GM13977 (cell line): ENCODE measurements at regions not wholly inside any gene's neighbourhood (a gene's known extent, or its start where the extent isn't known, plus 50 kb on each side); places are given as distances from the start of the nearest gene placed in this dataset.

Source experiments
- DNase-seq: peaks from one replicate; pipeline ENCODE4 v3.0.0; 2012; ENCODE audit warnings: low spot score
- CTCF ChIP-seq: IDR thresholded peaks from 2 replicates; pipeline ENCODE4 v1.5.1; 2012; ENCODE audit warnings: mild to moderate bottlenecking, control low read depth; ENCODE audit not compliant: insufficient read depth; ENCODE audit errors: extremely low read depth, missing control alignments
- in situ Hi-C: fragments of 300-500 bp; cut with MboI; formaldehyde crosslinking; loops from one replicate; pipeline ENCODE4 v1.12.0; 2022; ENCODE audit warnings: low sequenced_read_pairs, low pct_unique_long_range_greater_than_20kb, mixed read lengths, inconsistent platforms; ENCODE audit not compliant: unreplicated experiment

GRCh38 chr4:151558496-151559113, 149.6 kb downstream of the FHIP1A start:
- in situ Hi-C loops, result no loop called here
- TF ChIP-seq CTCF, result no peak
- no peak for DNase-seq

- no peak for DNase-seq
- in situ Hi-C loops, result no loop called here
- TF ChIP-seq CTCF, result no peak
Observed at GRCh38 chr4:151559595-151559994, 150.6 kb downstream of the FHIP1A start.

GRCh38 chr4:151561551-151562256, 152.7 kb downstream of the FHIP1A start:
- in situ Hi-C loops, result no loop called here
- DNase-seq, result no peak
- TF ChIP-seq CTCF, result no peak

GRCh38 chr4:151563194-151563593, 154.2 kb downstream of the FHIP1A start:
- in situ Hi-C loops, result no loop called here
- no peak for DNase-seq
- no peak for TF ChIP-seq CTCF

- in situ Hi-C loops, result no loop called here
- TF ChIP-seq CTCF, result no peak
Observed at GRCh38 chr4:151564321-151564720, 155.3 kb downstream of the FHIP1A start.

GRCh38 chr4:151565583-151565982, 156.6 kb downstream of the FHIP1A start:
- no peak for TF ChIP-seq CTCF
- no peak for DNase-seq
- in situ Hi-C loops, result no loop called here

More at GRCh38 chr4:151564321-151564720, 155.3 kb downstream of the FHIP1A start:
- DNase-seq, result no peak
